Mucosa of rectum (tissue), 2 donors: ENCODE measurements at regions not wholly inside any gene's neighbourhood (a gene's known extent, or its start where the extent isn't known, plus 50 kb on each side); places are given as distances from the start of the nearest gene placed in this dataset.

ENCODE experiments used
- H3K27ac ChIP-seq, 2 donors: one replicate each; pipeline ENCODE4 v1.7.0; 2013; ENCODE audit warnings: inconsistent platforms in 2 of 2, low read depth in 2 of 2, low read length in 2 of 2
- H3K27me3 ChIP-seq, 2 donors: one replicate each; pipeline ENCODE4 v1.7.0; 2013; ENCODE audit warnings: low read length in 2 of 2; ENCODE audit not compliant: control insufficient read depth in 2 of 2, insufficient read depth in 2 of 2
- H3K36me3 ChIP-seq, 2 donors: one replicate each; pipeline ENCODE4 v1.7.0; 2013; ENCODE audit warnings: low read length in 2 of 2; ENCODE audit not compliant: control insufficient read depth in 2 of 2, insufficient read depth in 2 of 2
- H3K4me1 ChIP-seq, 2 donors: one replicate each; pipeline ENCODE4 v1.7.0; 2013; ENCODE audit warnings: low read length in 2 of 2, mild to moderate bottlenecking in 1 of 2; ENCODE audit not compliant: control insufficient read depth in 2 of 2, insufficient read depth in 2 of 2
- H3K4me3 ChIP-seq, 2 donors: one replicate each; pipeline ENCODE4 v1.7.0; 2013; ENCODE audit warnings: low read length in 2 of 2
- H3K9ac ChIP-seq, 2 donors: one replicate each; pipeline ENCODE4 v1.7.0; 2013; ENCODE audit warnings: low read length in 2 of 2, low read depth in 1 of 2, mild to moderate bottlenecking in 1 of 2
- H3K9me3 ChIP-seq, 2 donors: one replicate each; pipeline ENCODE4 v1.7.0; 2013; ENCODE audit warnings: low read length in 2 of 2; ENCODE audit not compliant: control insufficient read depth in 2 of 2
- donor health status: healthy.
- donor health status: Normal muscosa, but diverticular disease.

- no peak overlapping the region for H3K9ac ChIP-seq
- peaks cover 0 to 4% of the 10 kb centered on the region in 2 donors for H3K4me1 ChIP-seq
- H3K36me3 ChIP-seq, result no peaks in the 10 kb centered on the region
- no peak overlapping the region for H3K27ac ChIP-seq
- H3K9me3 ChIP-seq, result no peaks in the 10 kb centered on the region
- H3K27me3 ChIP-seq, result no peaks in the 10 kb centered on the region
- H3K4me3 ChIP-seq, result no peak overlapping the region
These were observed 402.9 kb downstream of the ENC1 start for GRCh38 chr5:74237571-74238145.

- H3K9ac ChIP-seq, result no peak overlapping the region
- no peaks in the 10 kb centered on the region for H3K27me3 ChIP-seq
- no peaks in the 10 kb centered on the region for H3K36me3 ChIP-seq
- H3K9me3 ChIP-seq, result no peaks in the 10 kb centered on the region
- H3K4me3 ChIP-seq, result no peak overlapping the region
- peaks cover 0 to 4% of the 10 kb centered on the region in 2 donors for H3K4me1 ChIP-seq
- no peak overlapping the region for H3K27ac ChIP-seq
These were observed 405.0 kb downstream of the ENC1 start for GRCh38 chr5:74235552-74235951.

GRCh38 chr5:74233571-74233970, 407.0 kb downstream of the ENC1 start:
- Histone ChIP-seq H3K9me3 (no peaks in the 10 kb centered on the region), H3K9ac (no peak overlapping the region), H3K36me3 (no peaks in the 10 kb centered on the region), H3K27me3 (no peaks in the 10 kb centered on the region), H3K27ac (no peak overlapping the region), H3K4me1 (peaks cover 0 to 4% of the 10 kb centered on the region in 2 donors), H3K4me3 (no peak overlapping the region)

- no peaks in the 10 kb centered on the region for H3K36me3 ChIP-seq
- H3K9me3 ChIP-seq, result no peaks in the 10 kb centered on the region
- peaks cover 0 to 4% of the 10 kb centered on the region in 2 donors for H3K4me1 ChIP-seq
- H3K27ac ChIP-seq, result no peak overlapping the region
- no peak overlapping the region for H3K4me3 ChIP-seq
- no peak overlapping the region for H3K9ac ChIP-seq
- no peaks in the 10 kb centered on the region for H3K27me3 ChIP-seq
These were observed 407.4 kb downstream of the ENC1 start for GRCh38 chr5:74233091-74233490.

GRCh38 chr5:74232276-74232675, 408.3 kb downstream of the ENC1 start:
- H3K36me3 ChIP-seq, result no peaks in the 10 kb centered on the region
- no peak overlapping the region for H3K27ac ChIP-seq
- H3K9ac ChIP-seq, result no peak overlapping the region
- H3K4me1 ChIP-seq, result peaks cover 0 to under 1% of the 10 kb centered on the region in 2 donors
- H3K4me3 ChIP-seq, result no peak overlapping the region
- H3K27me3 ChIP-seq, result no peaks in the 10 kb centered on the region
- H3K9me3 ChIP-seq, result no peaks in the 10 kb centered on the region

GRCh38 chr5:74231697-74232096, 408.8 kb downstream of the ENC1 start:
- Histone ChIP-seq H3K4me3 (no peak overlapping the region), H3K4me1 (no peaks in the 10 kb centered on the region), H3K9ac (no peak overlapping the region), H3K9me3 (no peaks in the 10 kb centered on the region), H3K27me3 (no peaks in the 10 kb centered on the region), H3K36me3 (no peaks in the 10 kb centered on the region), H3K27ac (no peak overlapping the region)

- H3K9ac ChIP-seq, result no peak overlapping the region
- no peak overlapping the region for H3K27ac ChIP-seq
- no peaks in the 10 kb centered on the region for H3K27me3 ChIP-seq
- no peaks in the 10 kb centered on the region for H3K4me1 ChIP-seq
- no peak overlapping the region for H3K4me3 ChIP-seq
- no peaks in the 10 kb centered on the region for H3K9me3 ChIP-seq
- no peaks in the 10 kb centered on the region for H3K36me3 ChIP-seq
These were observed 413.6 kb downstream of the ENC1 start for GRCh38 chr5:74226716-74227485.

GRCh38 chr5:74225587-74225986, 414.9 kb downstream of the ENC1 start:
- Histone ChIP-seq H3K9ac (no peak overlapping the region), H3K4me3 (no peak overlapping the region), H3K4me1 (no peaks in the 10 kb centered on the region), H3K9me3 (no peaks in the 10 kb centered on the region), H3K27me3 (no peaks in the 10 kb centered on the region), H3K27ac (no peak overlapping the region), H3K36me3 (no peaks in the 10 kb centered on the region)

GRCh38 chr5:74224331-74224730, 416.2 kb downstream of the ENC1 start:
- no peak overlapping the region for H3K4me3 ChIP-seq
- no peaks in the 10 kb centered on the region for H3K9me3 ChIP-seq

GRCh38 chr5:74222806-74223205, 417.7 kb downstream of the ENC1 start:
- H3K4me1 ChIP-seq, result no peaks in the 10 kb centered on the region
- H3K27me3 ChIP-seq, result no peaks in the 10 kb centered on the region
- H3K36me3 ChIP-seq, result no peaks in the 10 kb centered on the region
- H3K4me3 ChIP-seq, result no peak overlapping the region
- H3K27ac ChIP-seq, result no peak overlapping the region
- H3K9me3 ChIP-seq, result no peaks in the 10 kb centered on the region
- no peak overlapping the region for H3K9ac ChIP-seq

More at GRCh38 chr5:74224331-74224730, 416.2 kb downstream of the ENC1 start:
- no peak overlapping the region for H3K9ac ChIP-seq
- no peaks in the 10 kb centered on the region for H3K4me1 ChIP-seq
- no peak overlapping the region for H3K27ac ChIP-seq
- no peaks in the 10 kb centered on the region for H3K27me3 ChIP-seq
- H3K36me3 ChIP-seq, result no peaks in the 10 kb centered on the region
